ENCODE measurements at regions not wholly inside any gene's neighbourhood (a gene's known extent, or its start where the extent isn't known, plus 50 kb on each side); places are given as distances from the start of the nearest gene placed in this dataset.

DNA sequence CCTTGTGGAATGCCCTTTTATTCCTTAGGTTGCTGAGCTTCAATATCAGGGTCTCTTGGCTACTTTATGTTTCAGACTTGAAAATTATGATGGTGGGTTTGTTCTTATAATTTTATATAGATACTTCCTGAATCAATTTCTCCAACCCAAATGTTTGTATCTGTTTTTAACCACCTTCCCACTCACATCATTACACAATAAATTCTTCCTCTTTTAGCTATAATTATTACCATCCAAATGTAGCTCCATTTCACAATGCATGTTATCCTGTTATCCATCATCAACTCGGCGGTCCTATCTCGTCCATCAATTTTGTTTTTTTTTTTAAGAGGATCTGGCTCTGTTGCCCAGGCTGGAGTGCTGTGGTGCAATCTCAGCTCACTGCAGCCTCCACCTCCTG is 357.6 kb upstream of the ZP4 start:
- no peak for FAIRE-seq

- FAIRE-seq: no peak
Observed at GRCh38 chr1:238242181-238242580, 351.5 kb upstream of the ZP4 start.

DNA sequence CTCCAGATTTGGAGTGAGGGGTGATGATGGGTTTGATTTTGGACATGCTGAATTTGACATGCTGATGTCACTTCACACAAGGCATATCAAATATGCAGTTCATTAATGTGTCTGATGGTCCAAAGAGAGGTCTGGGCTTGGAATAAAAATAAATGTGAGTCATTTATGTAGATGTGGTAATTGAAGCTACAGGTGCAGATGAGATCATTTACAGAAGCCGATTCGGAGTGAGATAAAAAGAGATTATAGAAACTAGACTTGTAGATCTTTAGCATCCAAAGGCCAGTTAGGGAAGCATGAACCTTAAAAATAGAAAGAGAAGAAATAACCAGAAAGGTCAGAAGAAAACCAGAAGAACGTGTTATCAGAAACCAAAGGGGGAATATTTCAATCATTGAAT is 350.9 kb upstream of the ZP4 start:
- FAIRE-seq: no peak

GRCh38 chr1:238239343-238239742 is 348.6 kb upstream of the ZP4 start:
- FAIRE-seq: no peak

DNA sequence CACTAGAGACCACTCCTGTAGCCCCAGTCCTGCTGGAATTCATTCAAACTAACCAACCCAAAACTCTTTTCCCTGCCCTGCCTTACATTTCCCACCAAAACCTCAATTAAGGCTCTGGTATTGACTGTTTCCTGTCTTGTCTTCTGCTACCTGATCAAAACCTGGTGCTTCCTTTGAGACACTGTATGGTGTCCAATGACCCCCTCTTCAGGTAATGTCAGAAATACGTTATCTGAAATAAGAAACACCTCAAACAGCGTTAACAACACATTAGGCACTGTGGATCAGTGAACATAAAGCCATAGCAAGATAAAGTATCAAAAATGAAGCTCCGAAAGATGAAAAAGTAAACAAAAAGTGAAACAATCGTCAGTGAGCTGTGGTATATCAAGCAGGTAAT is 343.2 kb upstream of the ZP4 start:
- FAIRE-seq: no peak

DNA sequence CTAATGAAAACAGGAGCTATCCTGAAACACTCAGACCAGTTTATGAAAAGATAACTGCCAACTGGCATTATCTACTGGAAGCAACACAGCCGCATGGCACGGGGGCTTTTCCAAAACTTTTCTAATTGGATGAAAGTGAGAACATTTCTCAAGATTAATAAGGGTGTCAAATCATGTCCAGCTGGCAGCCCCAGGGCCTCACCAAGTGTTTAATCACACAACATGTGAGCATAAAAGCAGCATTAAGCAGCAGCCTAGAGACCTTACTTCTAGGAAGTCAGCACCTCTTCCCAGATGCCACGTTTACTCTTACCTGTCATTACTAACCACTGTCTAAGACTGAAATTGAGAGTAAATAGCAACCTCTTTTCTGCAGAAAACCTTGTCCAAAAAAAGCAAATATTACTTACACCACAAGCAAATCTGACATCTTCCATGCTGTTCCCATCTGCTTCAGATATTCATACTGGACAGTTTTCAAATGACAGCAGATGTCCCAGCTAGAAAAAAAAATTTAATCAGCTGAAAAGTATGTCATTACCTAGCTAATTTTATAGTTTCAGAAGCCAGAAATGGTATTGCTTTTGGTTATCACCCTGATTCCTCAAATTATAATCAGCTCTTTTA is 341.5 kb upstream of the ZP4 start:
- FAIRE-seq: no peak

DNA sequence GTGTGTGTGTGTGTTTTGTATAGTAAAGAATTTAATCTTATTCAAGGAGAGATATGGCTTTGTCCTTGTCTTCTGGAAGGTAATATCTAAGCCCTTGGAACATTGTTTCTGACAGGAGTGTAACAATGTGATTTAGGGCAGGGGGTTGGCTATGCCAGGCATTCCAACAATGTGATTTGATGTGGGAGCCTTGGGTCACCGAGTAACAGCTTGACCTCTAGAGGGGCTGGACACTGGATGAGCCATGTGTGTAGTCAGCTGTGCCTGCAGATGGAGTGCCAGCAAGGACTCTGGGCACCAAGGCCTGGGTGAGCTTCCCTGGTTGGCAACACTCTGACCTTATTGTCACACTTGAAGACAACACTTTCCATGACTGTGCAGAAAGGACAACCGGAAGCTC is 336.1 kb upstream of the ZP4 start:
- FAIRE-seq: no peak

- FAIRE-seq: no peak
Observed at GRCh38 chr1:238223076-238223640, 332.4 kb upstream of the ZP4 start.

DNA sequence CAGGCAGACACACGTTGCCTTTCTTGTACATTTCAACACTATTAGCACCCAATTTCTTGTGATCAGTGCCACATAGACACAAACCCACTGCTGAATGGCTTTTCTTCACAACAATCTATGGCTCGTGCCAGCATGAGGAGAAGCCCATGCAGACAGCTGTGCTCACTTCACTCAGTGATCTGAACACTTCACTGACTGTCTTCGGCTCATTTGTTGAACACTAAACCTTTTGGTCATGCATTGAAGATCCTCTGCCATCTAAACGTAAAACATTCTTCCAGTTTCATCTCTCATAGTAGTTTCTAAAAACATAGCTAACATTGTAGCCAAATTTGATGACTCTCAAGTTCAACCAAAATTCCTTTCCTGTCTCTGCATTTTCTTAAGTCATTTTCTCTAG is 331.0 kb upstream of the ZP4 start:
- FAIRE-seq: no peak

DNA sequence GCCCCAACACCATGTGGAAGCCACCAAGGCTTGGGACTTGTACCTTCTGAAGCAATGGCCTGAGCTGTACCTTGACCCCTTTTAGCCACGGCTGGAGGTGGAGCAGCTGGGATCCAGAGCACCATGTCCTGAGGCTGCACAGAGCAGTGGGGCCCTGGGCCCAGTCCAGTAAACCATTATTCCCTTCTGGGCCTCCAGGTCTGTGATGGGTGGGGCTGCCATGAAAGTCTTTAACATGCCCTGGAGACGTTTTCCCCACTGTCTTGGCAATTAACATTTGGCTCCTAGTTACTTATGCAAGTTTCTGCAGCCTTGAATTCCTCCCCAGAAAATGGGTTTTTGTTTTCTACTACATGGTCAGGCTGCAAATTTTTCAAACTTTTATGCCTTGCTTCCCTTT is 323.7 kb upstream of the ZP4 start:
- FAIRE-seq: no peak

DNA sequence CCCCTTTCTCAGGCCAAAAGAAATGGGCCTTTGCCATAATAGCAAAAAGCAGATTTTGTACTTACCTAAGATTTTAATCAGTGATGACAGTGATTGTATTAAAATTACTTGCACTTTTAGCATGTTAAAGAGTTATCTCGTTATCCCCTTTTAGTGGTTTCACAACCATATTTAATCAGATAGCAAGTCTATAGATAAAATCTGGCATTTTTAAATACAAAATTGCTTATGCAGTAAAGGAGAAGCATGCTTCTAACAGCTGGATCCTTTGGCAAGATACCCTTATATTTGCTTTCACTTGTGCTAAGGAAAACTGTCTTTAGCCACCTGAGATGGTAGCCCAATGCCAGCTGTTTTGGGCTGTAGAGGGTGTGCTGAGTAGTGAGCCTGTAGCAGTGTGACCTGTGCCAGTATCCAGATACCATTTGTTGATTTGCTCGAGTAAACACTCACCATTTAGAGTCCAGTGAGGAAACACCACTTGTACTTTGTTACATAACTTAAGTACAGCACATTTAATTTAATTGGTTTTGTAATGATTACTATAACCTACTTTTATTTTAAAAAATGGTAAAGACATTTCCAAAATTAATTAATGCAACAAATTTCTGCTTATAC is 314.4 kb upstream of the ZP4 start:
- no peak for FAIRE-seq

DNA sequence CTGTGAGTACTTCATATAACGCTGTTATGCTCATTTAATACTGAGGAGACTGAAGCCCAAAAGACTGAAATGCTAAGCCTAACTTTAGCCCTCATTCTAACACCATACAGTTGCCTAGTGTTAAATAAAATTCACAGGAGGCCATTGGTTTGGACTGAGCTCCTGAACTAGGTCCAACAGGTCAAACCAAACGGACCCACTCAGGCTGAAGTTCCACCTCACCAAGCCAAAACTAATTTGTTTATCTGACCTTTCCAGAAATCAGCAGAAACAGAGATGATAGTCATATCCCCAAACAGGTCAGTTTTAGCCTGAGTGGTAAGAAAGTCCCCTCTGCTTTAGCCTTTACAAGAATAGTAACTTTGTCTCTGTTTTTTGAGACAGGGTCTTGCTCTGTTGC is 311.3 kb upstream of the ZP4 start:
- no peak for FAIRE-seq

- no peak for FAIRE-seq
Observed at GRCh38 chr1:238199325-238199724, 308.6 kb upstream of the ZP4 start.

DNA sequence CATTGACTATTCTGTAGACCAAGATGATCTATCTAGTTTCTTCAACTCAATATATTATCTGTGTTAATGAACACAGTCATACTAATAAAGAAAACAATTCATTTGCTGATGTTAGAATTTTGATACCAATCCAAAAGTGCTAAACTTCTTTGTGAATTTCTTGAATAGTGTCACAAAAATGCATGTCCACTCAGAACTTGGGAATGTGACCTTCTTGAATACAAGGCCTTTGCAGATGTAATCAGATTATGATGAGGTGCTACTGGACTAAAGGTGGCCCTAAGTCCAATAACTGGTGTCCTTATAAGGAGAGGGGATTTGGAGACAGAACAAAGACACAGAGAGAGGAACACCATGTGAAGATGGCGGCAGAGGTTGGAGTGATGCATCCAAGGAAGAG is 305.8 kb upstream of the ZP4 start:
- FAIRE-seq: peak; percentile 9

DNA sequence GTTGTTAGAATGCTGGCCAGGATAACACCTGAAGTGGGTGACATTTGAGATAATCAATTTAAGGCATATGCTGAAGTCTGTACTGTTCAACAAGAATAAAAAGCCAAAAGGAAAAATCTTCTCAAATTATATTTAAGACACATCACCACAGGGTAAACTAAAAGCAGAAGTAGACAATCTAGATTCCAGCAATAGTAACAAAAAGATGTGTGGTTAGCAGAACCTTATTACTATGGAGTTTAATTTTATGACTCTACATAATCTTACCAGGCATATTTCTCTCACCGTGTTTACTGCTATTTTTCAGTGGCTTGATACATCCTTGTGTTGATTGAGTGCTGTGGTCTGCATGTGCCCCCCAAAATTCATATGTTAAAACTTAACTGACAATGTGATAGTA is 300.4 kb upstream of the ZP4 start:
- no peak for FAIRE-seq

DNA sequence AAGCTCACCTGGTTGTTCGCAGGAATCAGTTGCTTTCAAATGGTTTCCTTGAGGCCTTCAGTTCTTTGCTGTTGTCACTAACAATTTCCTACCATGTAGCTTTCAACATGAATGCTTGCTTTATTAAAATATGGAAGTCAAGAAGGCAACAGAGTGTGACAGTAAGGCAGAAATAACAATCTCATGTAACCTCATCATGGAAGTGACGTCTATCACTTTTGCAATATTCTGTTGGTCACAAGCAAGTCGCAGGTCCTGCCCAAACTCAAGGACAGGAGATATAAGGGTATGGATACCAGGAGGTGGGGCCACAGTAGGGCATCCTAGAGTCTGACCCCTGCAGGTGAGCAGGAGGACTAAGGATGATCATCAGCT is 296.8 kb upstream of the ZP4 start:
- no peak for FAIRE-seq

- no peak for FAIRE-seq
Observed at GRCh38 chr1:238186887-238187574, 296.3 kb upstream of the ZP4 start.

DNA sequence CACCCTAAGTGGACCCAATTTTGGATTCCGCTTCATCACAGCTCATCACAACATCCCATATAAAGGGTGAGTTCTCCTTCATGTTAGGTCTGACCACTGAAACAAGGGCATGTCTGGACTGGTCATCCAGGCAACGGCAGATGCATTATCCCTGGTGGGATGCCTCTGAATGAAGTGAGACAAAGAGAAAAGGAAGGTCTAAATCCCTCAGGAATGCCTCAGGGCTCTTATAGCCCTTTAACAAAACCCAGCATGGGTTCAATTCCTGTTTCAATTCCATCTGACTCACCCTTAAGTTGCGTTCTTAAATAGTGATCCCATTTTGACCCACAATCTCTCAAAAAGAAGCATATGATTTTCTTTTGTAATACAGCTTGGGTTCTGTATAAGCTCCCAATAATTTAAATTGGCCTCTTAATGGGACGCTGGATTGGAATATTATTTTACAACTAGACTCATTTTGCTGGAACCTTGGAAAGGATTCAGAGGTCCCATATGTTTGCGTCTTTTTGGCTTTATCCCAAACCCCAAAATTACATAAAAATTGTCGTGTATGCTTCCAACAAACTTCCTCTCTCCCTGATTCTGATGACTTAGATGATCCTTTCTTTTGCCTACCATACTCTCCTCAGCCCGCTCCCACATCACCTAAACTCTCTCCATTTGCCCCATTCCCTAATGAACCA is 287.4 kb upstream of the ZP4 start:
- FAIRE-seq: no peak

DNA sequence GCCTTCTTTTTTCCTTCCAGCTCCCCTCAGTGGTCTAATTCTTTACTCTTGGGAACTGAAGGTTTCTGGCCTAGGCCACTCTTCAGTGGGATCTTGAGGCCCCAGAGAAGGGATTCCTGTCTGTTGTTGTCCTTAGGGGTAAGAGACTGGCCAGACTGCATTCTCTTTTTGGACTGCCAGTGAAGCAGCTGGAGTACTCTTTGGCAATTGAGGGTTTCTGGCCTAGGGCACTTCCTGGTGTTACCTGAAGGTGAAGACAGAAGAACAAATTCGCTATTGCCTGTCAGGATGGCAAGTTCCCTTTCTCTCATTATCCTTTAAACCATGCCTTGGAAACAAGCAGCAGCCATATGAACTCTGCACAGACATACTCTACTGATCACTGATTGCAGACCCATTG is 286.6 kb upstream of the ZP4 start:
- no peak for FAIRE-seq

GRCh38 chr1:238176441-238176840 is 285.7 kb upstream of the ZP4 start:
- FAIRE-seq: no peak

GRCh38 chr1:238171985-238172384 is 281.3 kb upstream of the ZP4 start:
- no peak for FAIRE-seq

DNA sequence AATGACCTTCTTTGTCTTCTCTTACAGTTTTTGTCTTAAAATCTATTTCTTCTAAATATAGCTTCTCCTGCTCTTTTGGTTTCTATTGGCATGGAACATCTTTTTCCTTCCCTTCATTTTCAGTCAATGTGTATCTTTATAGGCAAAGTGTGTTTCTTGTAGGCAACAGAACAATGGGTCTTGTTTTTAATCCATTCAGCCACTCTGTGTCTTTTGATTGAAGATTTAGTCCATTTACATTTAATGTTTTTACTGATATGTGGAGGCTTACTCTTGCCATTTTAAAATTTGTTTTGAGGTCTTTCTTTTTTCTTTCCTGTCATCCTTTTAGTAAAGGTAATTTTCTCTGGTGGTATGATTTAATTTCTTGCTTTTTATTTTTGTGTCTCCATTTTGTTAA is 271.2 kb upstream of the ZP4 start:
- FAIRE-seq: no peak

DNA sequence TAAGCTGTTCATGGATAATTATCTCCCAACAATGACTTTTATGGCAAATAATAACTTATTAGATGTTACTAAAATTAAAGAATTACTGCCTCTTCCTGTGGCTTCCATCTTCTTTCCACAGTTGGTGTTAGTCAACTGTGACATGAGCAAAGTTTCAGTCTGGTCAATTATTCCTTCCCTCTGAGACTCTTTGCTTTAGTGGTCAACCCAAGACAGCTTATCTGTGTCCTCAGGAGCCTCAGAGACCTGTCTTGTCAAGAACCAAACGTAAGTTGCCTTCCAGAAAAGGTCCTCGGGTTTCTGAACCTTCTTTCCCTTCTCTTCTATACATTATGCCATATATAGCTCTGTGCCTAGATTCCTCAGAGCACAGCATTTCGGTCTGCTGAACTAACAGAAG is 263.2 kb upstream of the ZP4 start:
- FAIRE-seq: no peak

GRCh38 chr1:238153253-238153652 is 262.5 kb upstream of the ZP4 start:
- FAIRE-seq: no peak
